GM19397 (cell line): ENCODE measurements at regions not wholly inside any gene's neighbourhood (a gene's known extent, or its start where the extent isn't known, plus 50 kb on each side); places are given as distances from the start of the nearest gene placed in this dataset.

Experiments
- ATAC-seq: cut with Tn5 transposase; IDR thresholded peaks from one replicate; pipeline ENCODE4 v1.9.1; 2021; ENCODE audit warnings: mild to moderate bottlenecking, moderate library complexity; ENCODE audit not compliant: unreplicated experiment

DNA sequence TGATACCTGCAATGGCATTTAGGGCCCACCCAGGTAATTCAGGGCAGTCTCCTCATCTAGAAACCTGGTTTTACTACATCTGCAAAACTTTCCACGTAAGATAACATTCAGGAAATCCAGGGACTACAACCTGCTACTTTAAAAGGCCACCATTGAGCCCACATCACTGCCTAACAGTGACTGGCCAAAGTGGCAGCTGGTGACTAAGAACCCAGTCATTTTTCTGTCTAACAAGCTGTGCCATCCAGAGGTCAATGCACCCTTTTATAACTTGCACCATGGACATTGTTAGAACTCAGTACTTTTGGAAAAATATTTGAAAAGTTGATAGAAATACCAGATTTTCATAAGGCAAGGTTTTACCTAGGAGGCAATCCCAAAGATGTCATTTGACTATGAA is 492.4 kb downstream of the OTOL1 start:
- ATAC-seq = no peak

- ATAC-seq = no peak
Measured at GRCh38 chr3:161990036-161990435, 493.4 kb downstream of the OTOL1 start.

DNA sequence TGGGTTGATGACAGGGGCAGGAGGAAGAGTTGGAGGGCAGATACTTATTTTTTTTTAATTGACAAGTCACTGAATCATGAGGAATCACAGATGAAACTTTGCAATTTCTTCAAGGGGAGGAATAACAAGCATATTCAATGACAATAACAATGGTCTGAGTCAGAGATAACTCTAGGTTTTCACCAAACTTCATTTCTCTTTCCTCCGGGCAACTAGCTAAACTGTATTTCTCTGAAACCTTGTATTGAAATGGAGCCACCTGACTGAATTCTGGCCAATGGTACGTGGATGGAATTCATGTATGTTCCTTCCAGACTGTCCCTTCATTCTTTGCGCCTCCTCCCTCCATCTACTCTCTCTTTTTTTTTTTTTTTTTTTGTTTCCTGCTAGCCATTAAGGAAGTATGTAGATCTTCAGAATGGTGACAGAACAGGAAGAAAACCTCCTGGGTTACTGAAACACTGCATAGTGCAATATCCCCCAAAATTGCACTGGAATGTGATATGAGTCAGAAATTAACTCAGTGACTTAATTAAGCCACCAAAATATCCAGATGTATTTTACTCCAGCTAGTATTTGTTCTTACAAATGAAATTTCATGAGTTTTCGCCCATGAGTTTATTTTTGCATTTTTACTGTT is 495.4 kb downstream of the OTOL1 start:
- ATAC-seq = no peak

DNA sequence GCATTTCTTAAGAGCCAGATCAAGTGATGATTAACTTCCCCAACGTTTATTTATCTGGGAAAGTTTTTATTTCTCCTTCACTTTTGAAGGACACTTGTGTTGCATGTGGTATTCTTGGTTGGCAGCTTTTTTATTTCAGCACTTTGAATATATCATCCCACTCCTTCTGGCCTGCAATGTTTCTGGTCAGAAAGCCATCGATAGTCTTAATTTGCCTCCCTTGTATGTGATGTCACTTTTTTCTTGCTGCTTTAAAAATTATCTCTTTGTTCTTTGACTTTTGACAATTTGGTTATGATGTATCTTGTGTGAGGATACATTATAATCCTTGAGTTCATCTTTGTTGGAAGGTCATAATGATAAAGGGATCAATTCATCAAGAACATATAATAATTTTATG is 503.2 kb downstream of the OTOL1 start:
- ATAC-seq = no peak

DNA sequence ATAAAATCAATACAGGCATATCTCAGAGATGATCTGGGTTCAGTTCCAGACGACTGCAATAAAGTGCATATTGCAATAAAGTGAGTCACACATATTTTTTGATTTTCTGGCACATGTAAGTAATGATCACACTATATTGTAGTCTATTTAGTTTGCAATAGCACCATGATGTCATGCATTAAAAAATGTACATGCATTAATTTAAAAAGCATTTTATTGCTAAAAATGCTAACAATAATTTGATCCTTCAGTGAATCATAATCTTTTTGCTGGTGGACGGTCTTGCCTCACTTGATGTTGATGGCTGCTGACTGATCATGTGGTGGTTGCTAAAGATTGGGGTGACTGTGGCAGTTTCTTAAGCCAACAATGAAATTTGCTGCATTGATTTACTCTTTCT is 511.1 kb downstream of the OTOL1 start:
- ATAC-seq = no peak

DNA sequence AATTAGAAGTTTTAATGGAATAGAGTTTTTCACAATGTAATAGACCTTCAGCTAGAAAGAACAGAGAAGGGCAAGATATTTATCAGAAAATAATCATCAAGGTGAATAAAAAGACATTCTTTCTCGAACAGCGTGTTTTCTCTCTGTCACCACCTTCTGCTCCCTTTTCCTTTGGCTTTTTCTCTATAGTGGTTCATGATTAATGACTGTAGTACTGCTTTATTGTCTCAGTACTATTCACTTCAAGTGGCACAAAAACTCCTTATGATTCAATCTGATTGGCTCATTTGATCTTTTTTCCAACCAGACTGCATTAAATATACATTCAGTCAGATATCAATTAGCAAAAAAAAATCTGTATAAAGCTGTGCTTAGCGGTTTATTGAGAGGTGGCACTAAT is 516.0 kb downstream of the OTOL1 start:
- ATAC-seq = no peak

GRCh38 chr3:162014284-162014683 is 517.7 kb downstream of the OTOL1 start:
- no peak for ATAC-seq

DNA sequence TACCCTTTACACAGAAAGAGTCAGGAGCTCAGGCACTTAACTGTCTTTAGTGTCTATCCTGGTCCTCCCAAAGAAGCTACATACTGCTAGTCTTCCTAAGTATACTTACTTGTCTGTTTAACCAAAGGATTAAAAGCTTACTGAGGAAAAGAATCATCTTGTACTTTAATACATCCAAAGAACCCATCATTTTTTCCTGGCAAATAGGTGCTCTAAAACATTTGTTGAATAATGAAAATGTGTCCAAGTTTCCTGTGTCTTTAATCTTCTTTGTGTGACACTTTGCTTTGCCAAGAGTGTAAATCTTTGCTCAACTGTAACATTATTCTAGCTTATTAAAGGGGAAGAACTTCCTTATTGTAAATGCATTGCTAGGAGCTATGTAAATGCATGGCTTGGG is 519.2 kb downstream of the OTOL1 start:
- ATAC-seq = no peak

DNA sequence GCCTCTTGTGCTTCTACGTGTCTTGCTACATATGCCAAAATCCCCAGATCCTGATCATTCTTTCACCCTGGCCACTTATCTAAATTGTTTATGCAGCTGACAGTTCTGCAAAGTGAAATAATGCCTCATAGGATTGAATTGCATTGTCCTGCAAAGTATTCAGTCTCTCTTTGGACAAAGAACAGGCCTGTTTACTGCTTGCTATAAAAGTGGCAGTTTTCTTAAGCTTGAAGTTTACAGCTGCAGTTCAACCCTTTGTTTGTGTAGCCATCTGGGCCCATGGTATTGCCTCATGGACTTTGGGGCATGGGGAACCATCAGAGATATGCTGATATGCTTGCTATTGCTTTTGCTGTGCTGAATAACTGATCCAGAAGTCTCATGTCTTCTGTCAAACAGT is 523.2 kb downstream of the OTOL1 start:
- no peak for ATAC-seq

DNA sequence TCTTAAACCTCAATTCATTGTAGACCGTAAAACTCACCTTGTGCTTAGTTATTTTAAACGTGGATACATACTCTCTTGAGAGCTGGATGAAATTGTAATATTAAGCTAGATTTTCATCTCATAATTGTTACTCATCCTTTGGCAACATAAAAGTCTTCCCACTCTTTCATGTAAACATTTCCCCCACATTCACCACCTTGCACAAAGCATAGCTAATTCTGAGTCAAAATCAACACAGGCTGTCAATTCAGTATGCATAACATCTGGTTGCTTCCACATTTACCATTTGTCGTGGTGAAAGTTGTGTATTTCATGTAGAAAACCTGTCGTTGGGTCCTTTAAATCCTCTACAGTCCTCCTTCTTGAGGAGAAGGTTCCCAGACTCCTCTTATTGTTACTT is 524.6 kb downstream of the OTOL1 start:
- no peak for ATAC-seq

- no peak for ATAC-seq
Measured at GRCh38 chr3:162022911-162023310, 526.3 kb downstream of the OTOL1 start.

DNA sequence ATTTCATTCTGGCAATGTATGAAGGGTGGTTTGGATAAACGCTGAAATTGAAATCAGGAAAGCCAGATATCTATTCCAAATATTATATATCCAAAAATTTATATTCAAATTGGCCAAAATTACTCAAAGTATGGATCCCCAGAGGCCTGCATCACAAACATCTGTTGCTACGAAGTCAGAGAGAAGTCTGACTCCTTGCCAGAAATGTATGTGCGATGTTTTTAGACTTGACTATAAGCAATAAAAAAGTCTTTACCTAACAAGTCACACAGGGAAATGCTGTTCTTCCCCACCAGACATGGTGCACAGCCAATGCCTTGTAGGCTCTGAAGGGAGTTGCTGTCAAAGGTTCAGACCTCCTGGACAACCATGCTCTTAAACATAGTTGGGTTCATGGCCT is 533.1 kb downstream of the OTOL1 start:
- ATAC-seq = no peak

GRCh38 chr3:162034368-162034767 is 537.8 kb downstream of the OTOL1 start:
- ATAC-seq = no peak

- no peak for ATAC-seq
Measured at GRCh38 chr3:162041622-162042021, 545.0 kb downstream of the OTOL1 start.

DNA sequence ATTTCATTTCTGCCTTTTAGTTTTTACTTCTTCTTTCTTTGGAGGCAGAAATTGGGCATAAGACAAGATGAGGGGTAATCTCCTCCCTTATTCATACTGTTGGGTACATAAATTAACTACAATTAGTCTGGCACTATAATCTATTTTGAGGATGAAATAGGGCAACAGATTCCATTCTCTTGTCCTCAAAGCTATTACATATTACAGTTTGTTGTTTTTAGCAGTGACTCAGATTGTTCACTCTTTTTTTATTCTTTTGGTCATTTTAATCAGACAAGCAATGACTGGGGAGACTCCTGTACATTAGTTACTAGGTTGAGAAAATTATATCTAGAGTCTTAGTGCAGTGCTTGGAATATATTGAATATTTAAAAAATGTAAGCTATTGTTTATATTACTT is 556.0 kb downstream of the OTOL1 start:
- no peak for ATAC-seq

DNA sequence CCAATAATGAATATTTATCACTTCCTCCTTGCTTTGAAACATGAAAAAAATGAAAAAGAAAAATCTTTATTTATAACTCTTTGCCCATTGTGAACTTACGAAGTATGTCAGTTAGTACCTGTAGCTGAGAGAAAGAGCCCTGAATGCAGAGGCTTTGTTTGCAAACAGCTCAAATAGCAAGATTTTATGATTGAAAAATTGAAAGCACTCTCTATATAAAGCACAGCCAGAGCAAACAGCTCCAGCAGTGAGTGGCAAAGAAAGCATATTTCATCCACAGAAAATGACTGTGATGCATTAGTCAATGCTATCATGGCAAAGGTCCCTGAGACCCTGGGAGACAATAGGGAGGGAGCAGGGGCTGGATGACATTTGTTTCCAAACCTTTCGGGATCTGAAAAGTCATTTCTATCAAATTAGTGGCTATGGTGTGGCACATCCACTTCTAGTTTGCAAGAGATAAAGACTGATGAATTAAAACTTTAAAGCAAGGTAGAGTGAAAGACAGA is 576.1 kb downstream of the OTOL1 start:
- ATAC-seq = no peak

DNA sequence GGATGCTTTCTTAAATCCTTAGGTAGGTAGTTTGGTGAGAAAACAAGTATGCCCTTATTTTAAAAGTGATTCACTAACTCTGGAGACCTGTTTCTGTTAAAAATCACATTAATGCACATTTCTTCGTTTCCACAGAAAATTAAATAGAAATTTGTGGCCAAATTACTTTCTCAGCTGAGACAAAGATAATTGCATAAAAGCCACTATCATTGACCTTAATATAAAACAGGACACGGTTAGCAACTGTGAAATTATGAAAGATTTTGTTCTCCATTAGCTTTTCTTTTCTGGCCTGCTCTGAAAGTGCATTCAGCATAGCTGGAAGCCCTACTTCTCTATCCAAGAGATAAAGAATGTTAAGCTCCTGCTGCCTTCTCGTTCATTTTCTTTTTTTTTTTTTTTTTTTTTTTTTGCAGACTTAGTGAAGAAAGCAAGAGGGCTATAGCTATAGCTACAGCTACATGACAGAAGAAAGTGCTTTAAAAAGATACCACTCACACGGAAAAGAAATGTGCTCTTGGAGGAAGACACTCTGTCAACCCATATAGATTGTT is 576.9 kb downstream of the OTOL1 start:
- ATAC-seq = no peak

- ATAC-seq = no peak
Measured at GRCh38 chr3:162077108-162077507, 580.5 kb downstream of the OTOL1 start.

GRCh38 chr3:162082516-162082915 is 585.9 kb downstream of the OTOL1 start:
- no peak for ATAC-seq

DNA sequence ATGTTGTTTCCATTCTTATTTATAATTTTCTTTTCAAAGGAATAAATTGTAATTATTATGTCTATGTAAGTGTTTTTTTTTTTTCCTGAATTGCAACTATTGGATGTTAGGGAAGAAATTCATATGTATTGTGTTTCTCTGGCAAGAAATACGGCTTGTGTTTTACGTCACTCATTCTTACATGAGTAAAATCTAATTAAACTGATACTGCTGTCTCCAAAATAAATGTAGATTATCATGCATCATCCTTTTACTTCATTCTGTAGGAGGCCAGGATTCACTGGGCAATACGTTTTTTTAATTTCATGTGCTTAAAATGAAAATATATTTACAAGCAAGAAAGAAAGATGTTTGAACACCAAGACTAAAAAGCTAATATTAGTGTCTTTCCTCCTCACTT is 590.8 kb downstream of the OTOL1 start:
- no peak for ATAC-seq

DNA sequence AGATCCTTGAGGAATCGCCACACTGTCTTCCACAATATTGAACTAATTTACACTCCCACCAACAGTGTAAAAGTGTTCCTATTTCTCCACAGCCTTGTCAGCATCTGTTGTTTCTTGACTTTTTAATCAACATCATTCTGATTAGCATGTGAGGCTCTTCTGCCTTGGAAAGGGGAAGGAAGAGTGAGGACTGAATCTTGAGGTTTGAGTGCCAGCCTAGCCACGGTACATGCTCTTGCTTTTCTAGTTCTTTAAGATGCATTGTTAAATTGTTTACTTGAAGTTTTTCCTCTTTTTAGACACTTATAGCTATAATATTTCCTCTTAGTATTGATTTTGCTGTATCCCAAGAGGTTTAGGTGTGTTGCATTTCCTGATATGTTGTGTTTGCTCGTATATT is 596.1 kb downstream of the OTOL1 start:
- no peak for ATAC-seq

DNA sequence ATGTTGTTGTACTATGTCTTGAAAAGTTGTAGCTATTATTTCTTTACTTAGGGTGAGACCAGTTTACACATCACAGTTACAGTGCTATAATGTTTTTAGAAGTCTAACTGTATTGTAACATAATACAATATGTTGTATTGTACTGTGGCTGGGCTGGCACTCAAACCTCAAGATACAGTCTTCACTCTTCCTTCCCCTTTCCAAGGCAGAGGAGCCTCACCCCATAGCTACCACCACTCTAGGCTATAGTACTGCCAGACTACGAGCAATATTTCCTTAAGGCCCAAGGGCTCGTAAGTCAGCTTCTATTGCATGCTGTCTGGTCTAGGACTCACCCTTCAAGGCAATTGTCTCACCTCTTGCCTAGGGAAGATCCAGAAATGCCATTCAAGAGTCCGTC is 597.7 kb downstream of the OTOL1 start:
- no peak for ATAC-seq

- ATAC-seq = no peak
Measured at GRCh38 chr3:162096874-162097273, 600.3 kb downstream of the OTOL1 start.
